ENCODE measurements at regions not wholly inside any gene's neighbourhood (a gene's known extent, or its start where the extent isn't known, plus 50 kb on each side); places are given as distances from the start of the nearest gene placed in this dataset.

DNA sequence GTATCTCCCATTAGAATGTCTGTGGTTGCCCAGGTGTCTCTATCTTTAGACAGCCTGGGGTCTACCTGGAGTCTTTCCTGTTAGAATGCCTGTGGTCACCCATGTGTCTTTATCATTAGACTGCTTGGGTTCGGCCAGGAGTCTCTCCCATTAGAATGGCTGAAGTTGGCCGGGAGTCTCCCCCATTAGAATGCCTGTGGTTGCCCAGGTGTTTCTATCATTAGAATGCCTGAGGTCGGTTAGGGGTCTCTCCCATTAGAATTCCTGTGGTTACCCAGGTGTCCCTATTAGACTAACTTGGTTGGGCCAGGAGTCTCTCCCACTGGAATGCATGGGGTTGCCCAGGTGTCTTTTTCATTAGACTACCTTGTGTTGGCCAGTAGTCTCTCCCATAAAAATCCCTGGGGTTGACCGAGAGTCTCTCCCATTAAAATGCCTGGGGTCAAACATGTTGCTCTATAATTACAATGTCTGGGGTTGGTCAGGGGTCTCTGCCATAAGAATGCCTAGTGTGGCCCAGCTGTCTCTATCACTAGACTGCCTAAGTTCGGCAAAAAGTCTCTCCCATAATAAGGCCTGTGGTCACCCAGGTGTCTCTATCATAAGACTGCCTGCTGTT, 1448.7 kb downstream of the UQCRFS1 start:
- TF ChIP-seq ESRRA (IDR thresholded peaks at IDR 0.05; ENCODE audit: low read length) (no peak), HDGF (IDR thresholded peaks at IDR 0.05) (no peak), EZH2 (IDR thresholded peaks at IDR 0.05; ENCODE audit: borderline replicate concordance, control insufficient read depth, low read depth, low read length) (no peak), ETV6 (conservative IDR thresholded peaks at IDR 0.05 in 1 of 2, IDR thresholded peaks at IDR 0.05 in 1 of 2; ENCODE audit: borderline replicate concordance in 1 of 2, low read depth in 1 of 2) (no peak), RCOR1 (conservative IDR thresholded peaks at IDR 0.05; ENCODE audit: low read depth, low read length) (no peak), NRF1 (conservative IDR thresholded peaks at IDR 0.05; ENCODE audit: low read depth, low read length) (no peak), FOXK2 (IDR thresholded peaks at IDR 0.05) (no peak)
- TF ChIP-seq, protein P1, sequence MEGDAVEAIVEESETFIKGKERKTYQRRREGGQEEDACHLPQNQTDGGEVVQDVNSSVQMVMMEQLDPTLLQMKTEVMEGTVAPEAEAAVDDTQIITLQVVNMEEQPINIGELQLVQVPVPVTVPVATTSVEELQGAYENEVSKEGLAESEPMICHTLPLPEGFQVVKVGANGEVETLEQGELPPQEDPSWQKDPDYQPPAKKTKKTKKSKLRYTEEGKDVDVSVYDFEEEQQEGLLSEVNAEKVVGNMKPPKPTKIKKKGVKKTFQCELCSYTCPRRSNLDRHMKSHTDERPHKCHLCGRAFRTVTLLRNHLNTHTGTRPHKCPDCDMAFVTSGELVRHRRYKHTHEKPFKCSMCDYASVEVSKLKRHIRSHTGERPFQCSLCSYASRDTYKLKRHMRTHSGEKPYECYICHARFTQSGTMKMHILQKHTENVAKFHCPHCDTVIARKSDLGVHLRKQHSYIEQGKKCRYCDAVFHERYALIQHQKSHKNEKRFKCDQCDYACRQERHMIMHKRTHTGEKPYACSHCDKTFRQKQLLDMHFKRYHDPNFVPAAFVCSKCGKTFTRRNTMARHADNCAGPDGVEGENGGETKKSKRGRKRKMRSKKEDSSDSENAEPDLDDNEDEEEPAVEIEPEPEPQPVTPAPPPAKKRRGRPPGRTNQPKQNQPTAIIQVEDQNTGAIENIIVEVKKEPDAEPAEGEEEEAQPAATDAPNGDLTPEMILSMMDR (IDR thresholded peaks at IDR 0.05 in 2 of 3, conservative IDR thresholded peaks at IDR 0.05 in 1 of 3; ENCODE audit: control insufficient read depth in 2 of 3, extremely low read depth in 1 of 3, insufficient read depth in 1 of 3, low read depth in 3 of 3, low read length in 3 of 3), result no peak
